ENCODE measurements at regions not wholly inside any gene's neighbourhood (a gene's known extent, or its start where the extent isn't known, plus 50 kb on each side); places are given as distances from the start of the nearest gene placed in this dataset. TPM values are rescaled to one million over a fixed set of nuclear protein-coding genes. Genes with fewer than 3 reads are reported as not detected.

Small RNA genes lying in the stretch of these regions (small RNA-seq; reads per million reads assigned to genes)
- not detected for gene AC137499.1
